ENCODE measurements at regions not wholly inside any gene's neighbourhood (a gene's known extent, or its start where the extent isn't known, plus 50 kb on each side); places are given as distances from the start of the nearest gene placed in this dataset.

- DNase-seq: no peak
Observed at GRCh38 chr20:17137692-17138091, 89.1 kb upstream of the PCSK2 start.

DNA sequence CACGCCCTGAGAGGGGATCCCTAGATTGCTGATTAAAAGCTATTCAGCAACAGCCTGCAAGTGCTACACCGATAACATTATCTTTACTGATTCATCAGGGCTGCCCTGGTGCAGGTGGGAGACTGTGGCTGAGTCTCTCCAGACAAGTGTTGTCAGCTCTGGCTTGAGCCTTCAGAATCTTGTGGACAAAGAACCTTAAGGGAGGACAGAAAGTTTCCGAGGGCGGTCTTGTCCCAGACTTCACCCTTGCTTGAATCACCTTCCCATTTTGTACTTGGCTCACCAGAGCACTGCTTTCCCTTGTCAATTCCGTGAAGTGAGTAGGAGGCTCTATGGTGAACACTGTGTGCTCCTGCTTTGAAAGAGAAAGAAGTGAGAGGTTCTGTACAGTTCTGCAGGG lies 88.6 kb upstream of the PCSK2 start:
- DNase-seq: no peak

DNA sequence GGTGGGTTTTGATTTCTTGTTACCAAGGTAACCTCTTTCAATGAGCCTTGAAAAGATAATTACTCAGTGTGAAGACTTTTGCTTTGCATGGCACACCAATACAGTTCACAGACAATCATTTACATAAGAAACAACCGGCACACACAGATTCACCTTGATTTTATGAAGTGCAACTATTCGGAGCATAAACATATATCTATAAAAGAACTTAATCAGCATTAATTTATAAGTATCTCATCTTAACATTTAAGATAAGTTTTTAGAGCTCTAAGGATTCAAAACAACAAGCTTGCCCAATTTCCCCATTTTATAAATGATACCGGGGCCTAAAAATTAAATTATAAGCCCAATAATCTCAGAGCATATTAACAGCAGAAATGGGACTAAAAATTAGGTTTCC lies 85.9 kb upstream of the PCSK2 start:
- DNase-seq: no peak

DNA sequence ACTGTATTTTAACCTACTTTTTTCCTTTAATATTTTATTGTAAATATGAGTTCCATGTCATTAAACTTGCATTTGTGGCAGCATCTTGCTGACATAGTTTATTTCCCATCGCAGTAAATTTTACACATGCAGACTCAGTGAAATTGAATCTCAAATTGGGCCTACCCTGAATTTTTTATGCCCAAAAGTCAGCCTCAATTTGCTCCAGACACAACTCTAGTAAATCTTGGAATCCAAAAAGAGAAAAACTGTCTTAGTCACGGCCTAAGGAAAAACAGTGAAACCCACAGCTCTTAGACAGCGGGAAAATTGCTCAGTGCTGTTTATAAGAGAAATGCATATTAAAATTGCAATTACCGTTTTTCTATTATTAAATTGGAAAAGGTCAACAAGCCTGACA lies 85.3 kb upstream of the PCSK2 start:
- no peak for DNase-seq

GRCh38 chr20:17142666-17143065 lies 84.2 kb upstream of the PCSK2 start:
- no peak for DNase-seq

- no peak for DNase-seq
Observed at GRCh38 chr20:17150858-17151257, 76.0 kb upstream of the PCSK2 start.

DNA sequence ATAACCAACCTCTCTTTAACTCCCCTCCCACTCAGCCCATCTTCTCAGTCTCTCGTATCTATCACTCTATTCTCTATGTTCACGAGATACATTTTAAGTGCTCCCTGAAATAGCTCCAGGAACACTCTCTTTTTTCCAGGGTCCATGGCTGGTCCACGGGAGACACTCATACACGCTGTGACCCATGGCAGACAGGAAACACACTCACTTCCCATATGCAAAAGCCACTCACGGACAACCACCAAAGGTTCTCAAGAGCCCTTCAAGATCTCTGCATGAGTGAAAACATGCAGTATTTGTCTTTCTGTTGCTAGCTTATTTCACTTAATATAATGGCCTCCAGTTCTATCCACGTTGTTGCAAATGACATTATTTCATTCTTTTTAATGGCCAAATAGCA lies 71.4 kb upstream of the PCSK2 start:
- no peak for DNase-seq

DNA sequence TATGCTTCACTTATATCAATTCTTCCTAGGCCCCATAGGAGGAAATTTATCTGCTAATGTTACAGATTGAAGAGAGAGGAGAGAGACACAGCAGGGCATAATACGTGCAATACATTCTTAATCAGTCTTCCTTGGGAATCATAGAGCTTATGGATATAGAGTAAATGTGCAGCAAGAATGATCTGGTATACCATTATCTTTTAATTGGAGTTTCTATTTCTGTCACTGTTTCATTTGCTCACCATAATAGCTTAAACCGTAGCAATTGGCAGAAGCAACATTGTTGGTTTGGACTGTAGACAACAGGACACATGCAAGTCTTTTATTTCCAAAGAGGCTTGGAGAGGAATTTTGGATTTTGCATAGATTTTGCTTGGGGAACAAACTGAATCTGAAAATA lies 68.1 kb upstream of the PCSK2 start:
- no peak for DNase-seq

GRCh38 chr20:17161673-17162481 lies 65.0 kb upstream of the PCSK2 start:
- DNase-seq: no peak

DNA sequence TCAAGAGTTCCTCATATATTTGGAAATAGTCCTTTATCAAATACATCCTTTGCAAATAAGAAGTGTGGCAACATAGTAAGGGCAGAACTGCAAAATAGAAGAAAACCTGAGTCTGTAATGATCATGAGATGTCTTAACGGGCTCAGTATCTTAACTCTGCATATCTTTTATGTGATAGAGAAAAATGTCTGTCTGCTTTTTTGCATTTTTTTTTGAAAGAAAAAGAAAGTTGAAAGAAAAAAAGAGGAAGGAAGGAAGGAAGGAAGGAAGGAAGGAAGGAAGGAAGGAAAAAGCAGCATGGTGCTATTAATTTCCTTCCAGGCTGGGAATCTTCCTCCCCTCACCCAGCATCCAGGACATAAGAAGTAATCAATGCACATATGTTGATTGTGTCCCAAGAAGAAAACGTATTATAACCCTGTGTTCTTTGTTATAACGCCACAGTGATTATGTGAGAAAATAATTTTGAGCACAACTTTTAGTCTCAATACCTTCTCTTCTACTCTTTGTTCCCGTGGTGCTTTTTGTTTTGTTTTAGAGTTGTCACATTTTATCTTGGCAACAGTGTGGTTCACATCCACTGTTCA lies 58.7 kb upstream of the PCSK2 start:
- no peak for DNase-seq

DNA sequence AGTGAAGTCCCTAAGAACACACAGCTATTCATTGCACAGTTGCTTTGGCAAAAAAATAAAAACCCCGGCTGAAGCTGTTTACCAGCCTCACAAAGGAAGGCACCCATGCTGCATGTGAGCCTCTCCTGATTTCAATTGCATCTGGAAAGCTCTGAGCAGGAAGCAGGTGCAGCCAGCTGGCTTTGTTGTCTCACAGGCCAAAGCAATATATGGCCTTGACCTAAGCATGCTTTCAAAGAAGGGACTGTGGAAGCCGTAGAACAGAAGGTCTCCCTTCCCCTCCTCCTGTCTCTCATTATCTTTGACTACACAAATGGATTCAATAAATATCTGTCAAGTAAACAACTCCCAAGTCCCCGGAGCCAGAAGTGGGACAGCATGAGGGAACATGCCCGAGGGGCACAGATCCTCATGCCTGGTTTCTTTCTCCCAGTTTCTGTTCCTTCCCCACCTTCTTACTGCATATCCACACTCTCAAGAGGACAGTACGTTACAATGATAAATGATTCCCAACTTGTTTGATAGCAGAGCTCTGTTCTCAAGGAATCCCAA lies 57.2 kb upstream of the PCSK2 start:
- no peak for DNase-seq

- DNase-seq: no peak
Observed at GRCh38 chr20:17171746-17172280, 55.0 kb upstream of the PCSK2 start.

- DNase-seq: no peak
Observed at GRCh38 chr20:17172836-17173516, 53.9 kb upstream of the PCSK2 start.
